OCI-LY7 (cell line): ENCODE measurements at regions not wholly inside any gene's neighbourhood (a gene's known extent, or its start where the extent isn't known, plus 50 kb on each side); places are given as distances from the start of the nearest gene placed in this dataset.

Experiments used
- BruUV-seq: library from RNA; stranded (reverse); fragments of 400-500 nt; replicated peaks from 2 replicates; lab custom pipeline; 2021; lab: Mats Ljungman, UMichigan
- CTCF ChIA-PET: fragments of 300-600 bp; sonication (Branson Sonifier 250); formaldehyde crosslinking; loops from one replicate; lab custom pipeline; 2022; ENCODE audit warnings: antibody characterized with exemption; ENCODE audit not compliant: unreplicated experiment; lab: Charles Lee
- POLR2A ChIA-PET: fragments of 300-600 bp; sonication (Branson Sonifier 250); formaldehyde crosslinking; loops from one replicate; lab custom pipeline; 2022; ENCODE audit warnings: antibody characterized with exemption; lab: Charles Lee
- DNase-seq: peaks from one replicate; pipeline ENCODE4 v3.0.0-alpha.2; 2015; ENCODE audit warnings: low spot score
- H2AFZ ChIP-seq: fragments of 200-600 bp; sonication (generic), shearing (Covaris generic); 2 replicates; pipeline ENCODE4 v1.6.1; 2014; ENCODE audit warnings: mild to moderate bottlenecking, antibody characterized with exemption, low read length, moderate library complexity
- H3K27ac ChIP-seq: fragments of 200-600 bp; sonication (generic); 2 replicates; pipeline ENCODE4 v1.5.1; 2014; ENCODE audit warnings: mixed run types, low read depth, mild to moderate bottlenecking, moderate library complexity, low read length, inconsistent platforms; ENCODE audit not compliant: poor library complexity, severe bottlenecking
- H3K36me3 ChIP-seq: fragments of 200-600 bp; sonication (generic); 2 replicates; pipeline ENCODE4 v1.6.1; 2014; ENCODE audit warnings: mild to moderate bottlenecking, antibody characterized with exemption, low read length, moderate library complexity, mixed read lengths; ENCODE audit not compliant: insufficient read depth
- H3K4me1 ChIP-seq: fragments of 200-600 bp; sonication (generic); 2 replicates; pipeline ENCODE4 v1.5.1; 2014; ENCODE audit warnings: mild to moderate bottlenecking, low read length; ENCODE audit not compliant: insufficient read depth, poor library complexity, severe bottlenecking
- H3K4me2 ChIP-seq: fragments of 200-600 bp; sonication (generic); 2 replicates; pipeline ENCODE4 v1.6.1; 2014; ENCODE audit warnings: mild to moderate bottlenecking, low read length
- H3K4me3 ChIP-seq: fragments of 200-600 bp; sonication (generic); 2 replicates; pipeline ENCODE4 v1.5.1; 2014; ENCODE audit warnings: mild to moderate bottlenecking, low read depth, low read length; ENCODE audit not compliant: poor library complexity, severe bottlenecking
- H3K79me2 ChIP-seq: fragments of 200-600 bp; sonication (generic); 2 replicates; pipeline ENCODE4 v1.6.1; 2016; ENCODE audit warnings: low read depth, mild to moderate bottlenecking, low read length, moderate library complexity, mixed read lengths; ENCODE audit not compliant: insufficient read depth
- H3K9me2 ChIP-seq: fragments of 200-600 bp; sonication (generic); 2 replicates; pipeline ENCODE4 v1.6.1; 2016; ENCODE audit warnings: mild to moderate bottlenecking, low read length, mixed read lengths; ENCODE audit not compliant: insufficient read depth
- H3K9me3 ChIP-seq: fragments of 200-600 bp; sonication (generic); 2 replicates; pipeline ENCODE4 v1.6.1; 2014; ENCODE audit warnings: mild to moderate bottlenecking, mixed run types, low read length, mixed read lengths
- H4K20me1 ChIP-seq: fragments of 200-600 bp; sonication (generic); 2 replicates; pipeline ENCODE4 v1.6.1; 2014; ENCODE audit warnings: mild to moderate bottlenecking, antibody characterized with exemption, low read length, moderate library complexity, mixed read lengths; ENCODE audit not compliant: insufficient read depth
- CTCF ChIP-seq: fragments of 200-600 bp; sonication (generic); conservative IDR thresholded peaks from 2 replicates; pipeline ENCODE4 v1.5.1; 2014; ENCODE audit warnings: mild to moderate bottlenecking, antibody characterized with exemption, low read length, moderate library complexity, mixed read lengths
- EZH2phosphoT487 ChIP-seq: fragments of 200-600 bp; sonication (generic); IDR thresholded peaks from 2 replicates; pipeline ENCODE4 v1.6.1; 2018; ENCODE audit warnings: low read depth, borderline replicate concordance, mild to moderate bottlenecking, mixed run types, antibody characterized with exemption, low read length, moderate library complexity, mixed read lengths
- intact Hi-C: fragments of 100-400 bp; cut with micrococcal nuclease; formaldehyde crosslinking; loops from one replicate; pipeline ENCODE4 v1.10.0; 2022; ENCODE audit not compliant: unreplicated experiment

DNA sequence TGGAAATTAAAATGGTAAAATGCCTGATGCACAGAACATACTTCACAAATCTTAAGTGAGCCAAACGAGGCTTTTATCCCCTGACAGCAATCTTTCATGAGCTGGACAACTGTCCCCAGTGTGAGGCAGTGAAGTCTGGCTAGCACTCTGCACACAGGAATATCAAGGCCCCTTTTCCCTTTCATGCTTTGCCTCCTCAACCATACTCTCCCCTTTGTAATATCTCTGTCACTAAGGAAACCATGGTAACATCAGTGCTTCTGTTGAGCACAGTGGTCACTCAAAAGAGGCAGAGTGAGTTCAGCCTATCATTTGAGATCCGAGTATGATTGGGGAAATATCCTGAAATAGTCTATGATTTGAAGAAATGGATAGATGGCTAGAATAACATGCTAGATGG, 318.3 kb downstream of the ENC1 start:
- no peaks in the 10 kb centered on the region for H3K9me2 ChIP-seq
- CTCF ChIA-PET, result interaction anchor here (0.9 kb wide), 1 partner anchor 51 kb away, joined by 3 read pairs; no protein-coding TSS in a partner anchor
- no peak overlapping the region for H3K27ac ChIP-seq
- H3K4me2 ChIP-seq, result no peak overlapping the region
- no peaks in the 10 kb centered on the region for H3K36me3 ChIP-seq
- TF ChIP-seq CTCF, result no peak
- TF ChIP-seq EZH2phosphoT487, result no peak
- POLR2A ChIA-PET, result no interaction called here
- no peaks in the 10 kb centered on the region for H3K9me3 ChIP-seq
- H4K20me1 ChIP-seq, result no peaks in the 10 kb centered on the region
- no TSS peak for BruUV-seq
- DNase-seq, result no peak
- intact Hi-C loops, result no loop called here
- H3K4me3 ChIP-seq, result no peak overlapping the region
- peaks cover 9% of the 10 kb centered on the region for H3K4me1 ChIP-seq
- H2AFZ ChIP-seq, result no peak overlapping the region
- H3K79me2 ChIP-seq, result no peaks in the 10 kb centered on the region

- Histone ChIP-seq H3K79me2 (no peaks in the 10 kb centered on the region), H3K4me3 (no peak overlapping the region), H3K36me3 (no peaks in the 10 kb centered on the region), H3K9me3 (no peaks in the 10 kb centered on the region), H3K4me2 (no peak overlapping the region), H3K9me2 (no peaks in the 10 kb centered on the region), H4K20me1 (no peaks in the 10 kb centered on the region), H3K27ac (no peak overlapping the region), H3K4me1 (no peaks in the 10 kb centered on the region), H2AFZ (no peak overlapping the region)
- CTCF ChIA-PET, result no interaction called here
- POLR2A ChIA-PET, result no interaction called here
- BruUV-seq, result no TSS peak
- intact Hi-C loops, result no loop called here
- no peak for DNase-seq
- TF ChIP-seq CTCF, result no peak
- TF ChIP-seq EZH2phosphoT487, result no peak
These were observed 319.2 kb downstream of the ENC1 start for GRCh38 chr5:74321326-74321725.

GRCh38 chr5:74320526-74320925, 320.0 kb downstream of the ENC1 start:
- BruUV-seq, result no TSS peak
- H3K36me3 ChIP-seq, result no peaks in the 10 kb centered on the region
- no peak overlapping the region for H3K27ac ChIP-seq
- H3K4me3 ChIP-seq, result no peak overlapping the region
- no peaks in the 10 kb centered on the region for H3K79me2 ChIP-seq
- ChIA-PET CTCF (no interaction called here), POLR2A (interaction anchor here (0.7 kb wide), 1 partner anchor 13 kb away, joined by 3 read pairs; no protein-coding TSS in a partner anchor)
- H3K4me1 ChIP-seq, result no peaks in the 10 kb centered on the region
- intact Hi-C loops, result no loop called here
- DNase-seq, result no peak
- H3K9me3 ChIP-seq, result no peaks in the 10 kb centered on the region
- H3K4me2 ChIP-seq, result no peak overlapping the region
- no peak overlapping the region for H2AFZ ChIP-seq
- no peaks in the 10 kb centered on the region for H3K9me2 ChIP-seq
- no peak for TF ChIP-seq CTCF
- H4K20me1 ChIP-seq, result no peaks in the 10 kb centered on the region
